ENCODE measurements at regions not wholly inside any gene's neighbourhood (a gene's known extent, or its start where the extent isn't known, plus 50 kb on each side); places are given as distances from the start of the nearest gene placed in this dataset.

DNA sequence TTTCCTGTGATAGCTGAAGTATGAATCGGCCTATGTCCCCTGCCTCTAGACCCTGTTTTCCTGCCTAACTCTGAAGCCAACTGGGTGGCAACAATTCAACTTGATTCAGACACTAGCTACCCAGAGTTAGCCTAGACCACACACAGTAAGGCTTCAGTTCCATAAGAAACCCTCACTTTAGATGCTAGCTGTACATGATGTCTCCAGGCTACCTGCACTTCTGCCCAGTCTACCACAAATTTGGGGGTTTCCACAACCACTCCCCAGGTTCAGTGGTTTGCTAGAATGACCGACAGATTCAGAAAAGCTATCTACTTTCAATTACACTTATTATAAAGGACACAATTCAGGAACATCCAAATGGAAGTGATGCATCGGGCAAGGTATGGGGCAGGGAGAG, 119.4 kb upstream of the VLDLR start:
- FAIRE-seq, result no peak
- 0% methylated on average over 3 of the region's 3 CpGs for WGBS (ENCODE audit: insufficient coverage, low coverage, missing lambda C conversion rate)
- Histone ChIP-seq H3K4me3 (no peak overlapping the region), H3K27ac (ENCODE audit: extremely low read depth, low read depth, low read length) (no peak overlapping the region), H3K9me3 (replicated peaks; ENCODE audit: control insufficient read depth, insufficient read depth, low read depth, low read length) (no peaks in the 10 kb centered on the region), H3K36me3 (ENCODE audit: control insufficient read depth, insufficient read depth, low read length) (no peaks in the 10 kb centered on the region), H3K4me1 (replicated peaks in 1 of 2; ENCODE audit: control insufficient read depth in 2 of 2, insufficient read depth in 2 of 2, low read length in 2 of 2) (no peaks in the 10 kb centered on the region), H2AFZ (ENCODE audit: low read depth, low read length) (no peak overlapping the region), H3K79me2 (ENCODE audit: control insufficient read depth, insufficient read depth, low read length) (no peaks in the 10 kb centered on the region), H3K4me2 (ENCODE audit: insufficient read depth, low read length) (no peak overlapping the region), H4K20me1 (replicated peaks; ENCODE audit: control insufficient read depth, insufficient read depth, low read length) (no peaks in the 10 kb centered on the region), H3K9me1 (ENCODE audit: control insufficient read depth, insufficient read depth, low read length) (no peaks in the 10 kb centered on the region), H3K27me3 (ENCODE audit: control insufficient read depth in 2 of 2, insufficient read depth in 2 of 2, low read length in 2 of 2) (no peaks in the 10 kb centered on the region), H3K9ac (ENCODE audit: insufficient read depth in 1 of 2, low read depth in 2 of 2, low read length in 2 of 2) (no peak overlapping the region)
- ChIA-PET POLR2A (no interaction called here), CTCF (ENCODE audit: low intra/inter-chr PET ratio) (no interaction called here)
- in situ Hi-C loops (cut with MboI), result no loop called here
- intact Hi-C loops (cut with micrococcal nuclease), result no loop called here
- no TSS peak for BruUV-seq (replicated peaks)
- ATAC-seq, result no peak
- TF ChIP-seq TEAD2 (tag; IDR thresholded peaks at IDR 0.05), result no peak
- no peak for TF ChIP-seq POLR2AphosphoS2 (IDR thresholded peaks at IDR 0.05; ENCODE audit: low read length)
- no peak for TF ChIP-seq HDAC3 (IDR thresholded peaks at IDR 0.05; ENCODE audit: borderline replicate concordance, partially characterized antibody)
- no peak for DNase-seq (ENCODE audit: extremely low read depth in 1 of 4, low spot score in 3 of 4)

- ChIA-PET CTCF (ENCODE audit: low intra/inter-chr PET ratio) (no interaction called here), POLR2A (no interaction called here)
- Histone ChIP-seq H3K4me2 (ENCODE audit: insufficient read depth, low read length) (no peak overlapping the region), H3K4me3 (no peak overlapping the region), H3K9ac (ENCODE audit: insufficient read depth in 1 of 2, low read depth in 2 of 2, low read length in 2 of 2) (no peak overlapping the region), H2AFZ (ENCODE audit: low read depth, low read length) (no peak overlapping the region), H3K9me3 (replicated peaks; ENCODE audit: control insufficient read depth, insufficient read depth, low read depth, low read length) (no peaks in the 10 kb centered on the region), H3K4me1 (replicated peaks in 1 of 2; ENCODE audit: control insufficient read depth in 2 of 2, insufficient read depth in 2 of 2, low read length in 2 of 2) (no peaks in the 10 kb centered on the region), H3K79me2 (ENCODE audit: control insufficient read depth, insufficient read depth, low read length) (no peaks in the 10 kb centered on the region), H3K27ac (ENCODE audit: extremely low read depth, low read depth, low read length) (no peak overlapping the region), H3K27me3 (ENCODE audit: control insufficient read depth in 2 of 2, insufficient read depth in 2 of 2, low read length in 2 of 2) (no peaks in the 10 kb centered on the region), H4K20me1 (replicated peaks; ENCODE audit: control insufficient read depth, insufficient read depth, low read length) (no peaks in the 10 kb centered on the region), H3K9me1 (ENCODE audit: control insufficient read depth, insufficient read depth, low read length) (no peaks in the 10 kb centered on the region), H3K36me3 (ENCODE audit: control insufficient read depth, insufficient read depth, low read length) (no peaks in the 10 kb centered on the region)
- DNase-seq (ENCODE audit: extremely low read depth in 1 of 4, low spot score in 3 of 4), result no peak
- no peak for FAIRE-seq
- WGBS (ENCODE audit: insufficient coverage, low coverage, missing lambda C conversion rate), result 0% methylated on average over 2 of the region's 2 CpGs
- intact Hi-C loops (cut with micrococcal nuclease) (no loop called here), in situ Hi-C loops (cut with MboI) (no loop called here)
- ATAC-seq, result no peak
- no TSS peak for BruUV-seq (replicated peaks)
- TF ChIP-seq ZFP36 (IDR thresholded peaks at IDR 0.05; ENCODE audit: low read depth, low read length, partially characterized antibody), result no peak
- TF ChIP-seq, protein P1, sequence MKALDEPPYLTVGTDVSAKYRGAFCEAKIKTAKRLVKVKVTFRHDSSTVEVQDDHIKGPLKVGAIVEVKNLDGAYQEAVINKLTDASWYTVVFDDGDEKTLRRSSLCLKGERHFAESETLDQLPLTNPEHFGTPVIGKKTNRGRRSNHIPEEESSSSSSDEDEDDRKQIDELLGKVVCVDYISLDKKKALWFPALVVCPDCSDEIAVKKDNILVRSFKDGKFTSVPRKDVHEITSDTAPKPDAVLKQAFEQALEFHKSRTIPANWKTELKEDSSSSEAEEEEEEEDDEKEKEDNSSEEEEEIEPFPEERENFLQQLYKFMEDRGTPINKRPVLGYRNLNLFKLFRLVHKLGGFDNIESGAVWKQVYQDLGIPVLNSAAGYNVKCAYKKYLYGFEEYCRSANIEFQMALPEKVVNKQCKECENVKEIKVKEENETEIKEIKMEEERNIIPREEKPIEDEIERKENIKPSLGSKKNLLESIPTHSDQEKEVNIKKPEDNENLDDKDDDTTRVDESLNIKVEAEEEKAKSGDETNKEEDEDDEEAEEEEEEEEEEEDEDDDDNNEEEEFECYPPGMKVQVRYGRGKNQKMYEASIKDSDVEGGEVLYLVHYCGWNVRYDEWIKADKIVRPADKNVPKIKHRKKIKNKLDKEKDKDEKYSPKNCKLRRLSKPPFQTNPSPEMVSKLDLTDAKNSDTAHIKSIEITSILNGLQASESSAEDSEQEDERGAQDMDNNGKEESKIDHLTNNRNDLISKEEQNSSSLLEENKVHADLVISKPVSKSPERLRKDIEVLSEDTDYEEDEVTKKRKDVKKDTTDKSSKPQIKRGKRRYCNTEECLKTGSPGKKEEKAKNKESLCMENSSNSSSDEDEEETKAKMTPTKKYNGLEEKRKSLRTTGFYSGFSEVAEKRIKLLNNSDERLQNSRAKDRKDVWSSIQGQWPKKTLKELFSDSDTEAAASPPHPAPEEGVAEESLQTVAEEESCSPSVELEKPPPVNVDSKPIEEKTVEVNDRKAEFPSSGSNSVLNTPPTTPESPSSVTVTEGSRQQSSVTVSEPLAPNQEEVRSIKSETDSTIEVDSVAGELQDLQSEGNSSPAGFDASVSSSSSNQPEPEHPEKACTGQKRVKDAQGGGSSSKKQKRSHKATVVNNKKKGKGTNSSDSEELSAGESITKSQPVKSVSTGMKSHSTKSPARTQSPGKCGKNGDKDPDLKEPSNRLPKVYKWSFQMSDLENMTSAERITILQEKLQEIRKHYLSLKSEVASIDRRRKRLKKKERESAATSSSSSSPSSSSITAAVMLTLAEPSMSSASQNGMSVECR (CRISPR knock-in tag; IDR thresholded peaks at IDR 0.05), result no peak
- TF ChIP-seq, protein P2, sequence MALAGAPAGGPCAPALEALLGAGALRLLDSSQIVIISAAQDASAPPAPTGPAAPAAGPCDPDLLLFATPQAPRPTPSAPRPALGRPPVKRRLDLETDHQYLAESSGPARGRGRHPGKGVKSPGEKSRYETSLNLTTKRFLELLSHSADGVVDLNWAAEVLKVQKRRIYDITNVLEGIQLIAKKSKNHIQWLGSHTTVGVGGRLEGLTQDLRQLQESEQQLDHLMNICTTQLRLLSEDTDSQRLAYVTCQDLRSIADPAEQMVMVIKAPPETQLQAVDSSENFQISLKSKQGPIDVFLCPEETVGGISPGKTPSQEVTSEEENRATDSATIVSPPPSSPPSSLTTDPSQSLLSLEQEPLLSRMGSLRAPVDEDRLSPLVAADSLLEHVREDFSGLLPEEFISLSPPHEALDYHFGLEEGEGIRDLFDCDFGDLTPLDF (CRISPR knock-in tag; IDR thresholded peaks at IDR 0.05), result no peak
Observed at GRCh38 chr9:2502760-2503159, 118.8 kb upstream of the VLDLR start.
